ENCODE measurements at regions not wholly inside any gene's neighbourhood (a gene's known extent, or its start where the extent isn't known, plus 50 kb on each side); places are given as distances from the start of the nearest gene placed in this dataset.

DNA sequence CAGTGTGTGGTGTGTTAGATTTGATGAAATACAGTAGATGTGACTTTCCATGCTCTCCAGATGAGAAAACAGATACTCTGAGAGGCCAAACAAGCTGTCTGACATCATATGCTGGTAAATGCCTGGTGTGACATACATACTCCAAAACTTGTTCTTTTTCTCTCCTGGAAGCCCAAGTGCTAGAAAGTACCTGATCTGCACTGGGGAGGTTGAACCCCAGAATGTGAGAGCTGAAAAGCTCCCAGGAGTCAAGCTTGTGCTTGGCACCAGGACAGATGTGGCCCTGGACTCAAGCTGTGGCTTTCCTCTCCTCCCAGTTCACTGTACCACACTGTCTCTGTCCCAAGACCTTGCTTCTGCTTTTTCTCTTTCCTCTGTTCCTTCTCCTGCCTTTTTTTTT is 389.0 kb upstream of the USP24 start:
- Histone ChIP-seq H2BK120ac (ENCODE audit: low read depth, low read length) (no peak overlapping the region), H3K23ac (ENCODE audit: low read length in 2 of 2) (no peak overlapping the region), H3K27me3 (ENCODE audit: control insufficient read depth in 1 of 2, insufficient read depth in 1 of 2, low read length in 2 of 2) (no peaks in the 10 kb centered on the region), H4K91ac (ENCODE audit: low read length) (no peak overlapping the region), H4K8ac (ENCODE audit: low read length) (no peak overlapping the region), H3K9me3 (ENCODE audit: control insufficient read depth, low read length) (peaks cover 6% of the 10 kb centered on the region), H3K79me1 (replicated peaks; ENCODE audit: low read length, poor library complexity, severe bottlenecking) (no peaks in the 10 kb centered on the region), H3K14ac (ENCODE audit: low read length in 2 of 2) (no peak overlapping the region), H2BK5ac (ENCODE audit: low read depth, low read length, poor library complexity, severe bottlenecking) (no peak overlapping the region), H2BK15ac (ENCODE audit: low read depth, poor library complexity, severe bottlenecking) (no peak overlapping the region), H3K4ac (ENCODE audit: low read depth in 1 of 2, low read length in 2 of 2) (no peak overlapping the region), H3K18ac (ENCODE audit: low read depth in 1 of 2, low read length in 2 of 2) (no peak overlapping the region), H3K4me3 (ENCODE audit: insufficient read depth in 1 of 2, low read depth in 1 of 2, low read length in 2 of 2) (no peak overlapping the region), H3K4me2 (ENCODE audit: low read length, poor library complexity, severe bottlenecking) (no peak overlapping the region), H2AFZ (ENCODE audit: low read depth, low read length) (no peak overlapping the region), H2AK5ac (ENCODE audit: low read length, severe bottlenecking) (no peak overlapping the region), H3K36me3 (ENCODE audit: control insufficient read depth in 1 of 2, insufficient read depth in 2 of 2, low read depth in 1 of 2, low read length in 2 of 2) (no peaks in the 10 kb centered on the region), H2BK12ac (ENCODE audit: low read length in 2 of 2) (peak overlapping the region in 1 of 2 experiments; percentile 55), H3K27ac (ENCODE audit: low read length, poor library complexity, severe bottlenecking) (no peak overlapping the region), H3K4me1 (ENCODE audit: control insufficient read depth, insufficient read depth, low read depth, low read length) (no peaks in the 10 kb centered on the region), H3K9ac (ENCODE audit: low read length) (peak overlapping the region; percentile 40)
- no peak for DNase-seq

DNA sequence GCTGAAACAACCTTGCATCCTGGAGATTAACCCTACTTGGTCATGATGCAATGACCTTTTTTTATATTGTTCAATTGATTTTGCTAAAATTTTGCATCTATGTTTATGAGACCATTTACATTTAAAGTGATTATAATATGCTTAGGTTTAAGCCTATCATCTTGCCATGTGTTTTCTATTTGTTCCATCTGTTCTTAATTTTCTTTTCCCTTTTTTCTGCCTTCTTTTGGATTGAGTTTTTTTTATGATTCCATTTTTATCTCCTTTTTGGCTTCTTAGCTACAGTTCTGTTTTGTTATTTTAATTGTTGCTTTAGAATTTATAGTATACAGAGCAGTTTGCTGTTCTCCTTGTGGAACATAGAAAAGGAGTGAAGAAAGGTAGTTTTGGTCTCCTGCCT is 385.1 kb upstream of the USP24 start:
- no peaks in the 10 kb centered on the region for H3K79me1 ChIP-seq (replicated peaks; ENCODE audit: low read length, poor library complexity, severe bottlenecking)
- no peak for DNase-seq
- H3K14ac ChIP-seq (ENCODE audit: low read length in 2 of 2): no peak overlapping the region
- no peak overlapping the region for H2AK5ac ChIP-seq (ENCODE audit: low read length, severe bottlenecking)
- H3K27me3 ChIP-seq (ENCODE audit: control insufficient read depth in 1 of 2, insufficient read depth in 1 of 2, low read length in 2 of 2): no peaks in the 10 kb centered on the region
- H3K27ac ChIP-seq (ENCODE audit: low read length, poor library complexity, severe bottlenecking): no peak overlapping the region
- H4K91ac ChIP-seq (ENCODE audit: low read length): no peak overlapping the region
- no peak overlapping the region for H2BK15ac ChIP-seq (ENCODE audit: low read depth, poor library complexity, severe bottlenecking)
- no peak overlapping the region for H2BK5ac ChIP-seq (ENCODE audit: low read depth, low read length, poor library complexity, severe bottlenecking)
- no peak overlapping the region for H2BK120ac ChIP-seq (ENCODE audit: low read depth, low read length)
- no peak overlapping the region for H3K4ac ChIP-seq (ENCODE audit: low read depth in 1 of 2, low read length in 2 of 2)
- H2AFZ ChIP-seq (ENCODE audit: low read depth, low read length): no peak overlapping the region
- H3K4me2 ChIP-seq (ENCODE audit: low read length, poor library complexity, severe bottlenecking): no peak overlapping the region
- peaks cover 8% of the 10 kb centered on the region for H3K9me3 ChIP-seq (ENCODE audit: control insufficient read depth, low read length)
- no peak overlapping the region for H2BK12ac ChIP-seq (ENCODE audit: low read length in 2 of 2)
- H3K4me3 ChIP-seq (ENCODE audit: insufficient read depth in 1 of 2, low read depth in 1 of 2, low read length in 2 of 2): no peak overlapping the region
- no peak overlapping the region for H4K8ac ChIP-seq (ENCODE audit: low read length)
- H3K9ac ChIP-seq (ENCODE audit: low read length): peak overlapping the region; percentile 31
- H3K4me1 ChIP-seq (ENCODE audit: control insufficient read depth, insufficient read depth, low read depth, low read length): no peaks in the 10 kb centered on the region
- H3K23ac ChIP-seq (ENCODE audit: low read length in 2 of 2): no peak overlapping the region
- H3K36me3 ChIP-seq (ENCODE audit: control insufficient read depth in 1 of 2, insufficient read depth in 2 of 2, low read depth in 1 of 2, low read length in 2 of 2): no peaks in the 10 kb centered on the region
- H3K18ac ChIP-seq (ENCODE audit: low read depth in 1 of 2, low read length in 2 of 2): no peak overlapping the region

DNA sequence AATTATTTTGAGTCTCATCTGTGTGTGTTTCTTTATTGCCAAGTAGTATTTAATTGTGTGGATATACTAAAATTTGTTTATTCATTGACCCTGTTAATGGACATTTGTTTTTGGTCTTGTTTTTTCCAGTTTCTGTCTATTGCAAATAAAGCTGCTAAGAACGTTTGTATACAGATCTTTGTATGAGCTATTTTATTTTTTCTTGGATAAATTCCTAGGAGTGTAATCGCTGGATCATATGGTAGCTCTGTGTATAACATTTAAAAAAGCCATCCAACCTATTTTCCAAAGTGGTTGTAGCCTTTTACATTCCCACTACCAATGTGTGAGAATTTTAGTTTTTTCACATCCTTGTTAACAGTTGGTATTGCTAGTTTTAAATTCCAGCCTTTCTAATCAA is 382.7 kb upstream of the USP24 start:
- no peak overlapping the region for H2BK5ac ChIP-seq (ENCODE audit: low read depth, low read length, poor library complexity, severe bottlenecking)
- no peaks in the 10 kb centered on the region for H3K36me3 ChIP-seq (ENCODE audit: control insufficient read depth in 1 of 2, insufficient read depth in 2 of 2, low read depth in 1 of 2, low read length in 2 of 2)
- H2BK12ac ChIP-seq (ENCODE audit: low read length in 2 of 2): no peak overlapping the region
- H4K91ac ChIP-seq (ENCODE audit: low read length): no peak overlapping the region
- H3K14ac ChIP-seq (ENCODE audit: low read length in 2 of 2): no peak overlapping the region
- H3K9me3 ChIP-seq (ENCODE audit: control insufficient read depth, low read length): peaks cover 8% of the 10 kb centered on the region
- no peaks in the 10 kb centered on the region for H3K4me1 ChIP-seq (ENCODE audit: control insufficient read depth, insufficient read depth, low read depth, low read length)
- no peak for DNase-seq
- H3K23ac ChIP-seq (ENCODE audit: low read length in 2 of 2): no peak overlapping the region
- no peak overlapping the region for H3K4ac ChIP-seq (ENCODE audit: low read depth in 1 of 2, low read length in 2 of 2)
- H2AK5ac ChIP-seq (ENCODE audit: low read length, severe bottlenecking): no peak overlapping the region
- no peaks in the 10 kb centered on the region for H3K27me3 ChIP-seq (ENCODE audit: control insufficient read depth in 1 of 2, insufficient read depth in 1 of 2, low read length in 2 of 2)
- H2BK120ac ChIP-seq (ENCODE audit: low read depth, low read length): no peak overlapping the region
- H3K18ac ChIP-seq (ENCODE audit: low read depth in 1 of 2, low read length in 2 of 2): no peak overlapping the region
- no peak overlapping the region for H4K8ac ChIP-seq (ENCODE audit: low read length)
- no peak overlapping the region for H2BK15ac ChIP-seq (ENCODE audit: low read depth, poor library complexity, severe bottlenecking)
- no peaks in the 10 kb centered on the region for H3K79me1 ChIP-seq (replicated peaks; ENCODE audit: low read length, poor library complexity, severe bottlenecking)
- H3K9ac ChIP-seq (ENCODE audit: low read length): no peak overlapping the region
- no CpG with 5 or more reads among the region's 2 CpGs for WGBS
- no peak overlapping the region for H2AFZ ChIP-seq (ENCODE audit: low read depth, low read length)
- no peak overlapping the region for H3K4me3 ChIP-seq (ENCODE audit: insufficient read depth in 1 of 2, low read depth in 1 of 2, low read length in 2 of 2)
- no peak overlapping the region for H3K27ac ChIP-seq (ENCODE audit: low read length, poor library complexity, severe bottlenecking)
- H3K4me2 ChIP-seq (ENCODE audit: low read length, poor library complexity, severe bottlenecking): no peak overlapping the region

DNA sequence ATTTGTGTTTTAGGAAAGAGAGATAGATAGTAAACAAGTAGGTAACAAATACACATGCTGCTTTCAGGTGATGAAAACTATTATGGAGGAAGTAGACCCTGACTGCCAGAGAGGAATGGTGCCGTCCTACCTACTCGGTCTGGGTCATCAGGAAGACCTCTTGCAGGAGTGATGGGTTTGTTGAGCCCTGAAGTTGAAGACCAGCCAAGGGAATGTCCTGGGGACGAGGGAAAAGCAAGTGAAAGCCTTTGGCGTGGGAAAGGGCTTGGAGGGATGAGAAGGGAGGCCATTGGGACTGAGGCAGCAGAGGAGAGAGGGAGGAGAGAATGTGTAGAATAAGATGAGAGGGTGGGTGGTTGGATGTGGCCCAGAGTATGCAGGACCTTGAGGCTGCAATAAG is 379.5 kb upstream of the USP24 start:
- no peak overlapping the region for H3K27ac ChIP-seq (ENCODE audit: low read length, poor library complexity, severe bottlenecking)
- no peaks in the 10 kb centered on the region for H3K36me3 ChIP-seq (ENCODE audit: control insufficient read depth in 1 of 2, insufficient read depth in 2 of 2, low read depth in 1 of 2, low read length in 2 of 2)
- no peak overlapping the region for H3K4me2 ChIP-seq (ENCODE audit: low read length, poor library complexity, severe bottlenecking)
- H3K9ac ChIP-seq (ENCODE audit: low read length): no peak overlapping the region
- H2BK15ac ChIP-seq (ENCODE audit: low read depth, poor library complexity, severe bottlenecking): no peak overlapping the region
- H3K23ac ChIP-seq (ENCODE audit: low read length in 2 of 2): no peak overlapping the region
- H3K4me3 ChIP-seq (ENCODE audit: insufficient read depth in 1 of 2, low read depth in 1 of 2, low read length in 2 of 2): no peak overlapping the region
- peak overlapping the region in 1 of 2 experiments; percentile 49 for H3K4ac ChIP-seq (ENCODE audit: low read depth in 1 of 2, low read length in 2 of 2)
- H4K8ac ChIP-seq (ENCODE audit: low read length): no peak overlapping the region
- H2BK12ac ChIP-seq (ENCODE audit: low read length in 2 of 2): no peak overlapping the region
- H2AFZ ChIP-seq (ENCODE audit: low read depth, low read length): no peak overlapping the region
- no peaks in the 10 kb centered on the region for H3K27me3 ChIP-seq (ENCODE audit: control insufficient read depth in 1 of 2, insufficient read depth in 1 of 2, low read length in 2 of 2)
- H2BK5ac ChIP-seq (ENCODE audit: low read depth, low read length, poor library complexity, severe bottlenecking): no peak overlapping the region
- no peaks in the 10 kb centered on the region for H3K4me1 ChIP-seq (ENCODE audit: control insufficient read depth, insufficient read depth, low read depth, low read length)
- H2AK5ac ChIP-seq (ENCODE audit: low read length, severe bottlenecking): no peak overlapping the region
- H4K91ac ChIP-seq (ENCODE audit: low read length): no peak overlapping the region
- no peak overlapping the region for H3K18ac ChIP-seq (ENCODE audit: low read depth in 1 of 2, low read length in 2 of 2)
- H2BK120ac ChIP-seq (ENCODE audit: low read depth, low read length): no peak overlapping the region
- H3K9me3 ChIP-seq (ENCODE audit: control insufficient read depth, low read length): peaks cover 8% of the 10 kb centered on the region
- no peaks in the 10 kb centered on the region for H3K79me1 ChIP-seq (replicated peaks; ENCODE audit: low read length, poor library complexity, severe bottlenecking)
- DNase-seq: no peak
- WGBS: 94% methylated on average over 4 of the region's 4 CpGs
- peak overlapping the region in 1 of 2 experiments; percentile 75 for H3K14ac ChIP-seq (ENCODE audit: low read length in 2 of 2)
